NAMALWA (cell line): ENCODE measurements at regions not wholly inside any gene's neighbourhood (a gene's known extent, or its start where the extent isn't known, plus 50 kb on each side); places are given as distances from the start of the nearest gene placed in this dataset.

Experiments used
- DNase-seq: peaks from one replicate; pipeline ENCODE4 v3.0.0-alpha.2; 2015; ENCODE audit warnings: low spot score

DNA sequence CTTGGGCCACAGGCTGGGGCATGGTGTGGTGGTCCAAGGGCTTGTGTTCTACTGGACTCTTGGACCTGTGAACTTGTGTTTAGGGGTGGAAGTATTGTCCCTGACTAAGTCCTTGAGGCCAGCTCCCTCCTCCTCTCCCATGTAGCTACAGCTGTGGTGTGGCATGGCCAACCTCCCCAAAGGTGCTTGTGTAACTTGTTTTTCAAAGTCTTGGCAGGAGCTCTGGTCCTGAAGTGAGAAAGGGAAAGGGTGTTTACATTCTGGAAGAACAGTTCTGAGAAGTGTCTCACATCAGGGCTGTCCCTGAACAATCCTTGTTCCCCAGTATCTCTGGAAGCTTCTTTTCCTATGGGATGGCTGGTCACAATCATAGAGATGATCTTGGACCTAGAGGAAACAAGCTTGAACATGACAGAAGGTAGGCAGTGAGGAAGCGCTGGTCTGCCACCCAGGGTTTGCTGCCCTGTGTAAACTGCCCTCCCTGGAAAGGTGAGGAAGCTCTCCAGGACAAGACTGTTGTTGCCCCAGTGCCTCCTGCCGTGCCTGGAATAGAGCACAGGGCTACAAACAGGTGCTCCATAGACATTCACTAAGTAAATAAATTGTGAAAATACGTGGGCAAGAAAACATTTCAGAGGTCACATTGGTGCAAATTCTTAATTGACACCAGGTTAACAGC, 64.6 kb upstream of the KLF9 start:
- no peak for DNase-seq

- no peak for DNase-seq
These were observed 63.5 kb upstream of the KLF9 start for GRCh38 chr9:70477907-70478480.

DNA sequence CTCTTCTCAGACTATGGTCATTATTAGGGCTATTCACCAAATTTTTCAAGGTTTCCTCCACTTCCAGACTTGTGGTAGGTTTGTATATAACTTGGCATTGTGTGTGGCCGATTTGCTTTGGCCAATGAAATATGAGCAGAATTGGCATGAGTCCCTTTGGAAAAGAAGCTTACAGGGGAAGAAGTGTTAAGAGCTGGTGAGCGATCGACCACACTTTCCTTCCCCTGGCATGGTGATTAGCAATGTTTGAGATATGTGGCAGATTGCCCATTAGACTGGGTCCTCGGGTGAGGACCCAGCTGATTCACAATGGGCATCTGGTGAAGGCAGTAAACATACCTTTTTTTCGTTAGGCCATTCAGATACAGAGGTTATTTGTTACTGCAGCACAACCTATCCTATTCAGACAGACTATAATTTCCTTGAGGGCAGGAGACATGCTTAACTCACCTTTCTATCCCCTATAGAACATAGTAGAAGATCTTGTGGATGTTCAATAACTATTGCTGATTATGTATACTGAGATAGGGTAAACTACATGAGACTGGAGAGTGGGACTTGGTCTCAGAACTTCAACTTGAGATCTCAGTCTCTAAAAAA, 62.8 kb upstream of the KLF9 start:
- no peak for DNase-seq

DNA sequence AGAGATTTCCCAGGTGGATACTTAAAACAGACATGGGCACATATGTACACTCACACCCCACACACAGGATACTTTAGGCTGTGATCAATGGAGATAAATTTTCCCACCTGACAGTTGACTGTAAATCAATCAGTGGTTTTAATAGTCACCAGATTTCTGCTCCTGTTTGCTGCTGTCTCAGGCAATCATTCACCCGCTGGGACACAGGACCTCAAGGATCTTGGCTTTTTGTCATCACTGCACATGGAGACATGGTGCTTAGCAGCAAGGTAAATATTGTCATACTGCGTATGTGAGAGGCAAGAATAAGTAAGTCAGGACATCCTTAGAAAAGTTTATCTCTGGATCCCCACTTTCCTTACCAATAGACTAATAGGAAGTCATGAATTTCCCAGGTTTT, 60.8 kb upstream of the KLF9 start:
- no peak for DNase-seq

- no peak for DNase-seq
These were observed 60.0 kb upstream of the KLF9 start for GRCh38 chr9:70474413-70474812.

DNA sequence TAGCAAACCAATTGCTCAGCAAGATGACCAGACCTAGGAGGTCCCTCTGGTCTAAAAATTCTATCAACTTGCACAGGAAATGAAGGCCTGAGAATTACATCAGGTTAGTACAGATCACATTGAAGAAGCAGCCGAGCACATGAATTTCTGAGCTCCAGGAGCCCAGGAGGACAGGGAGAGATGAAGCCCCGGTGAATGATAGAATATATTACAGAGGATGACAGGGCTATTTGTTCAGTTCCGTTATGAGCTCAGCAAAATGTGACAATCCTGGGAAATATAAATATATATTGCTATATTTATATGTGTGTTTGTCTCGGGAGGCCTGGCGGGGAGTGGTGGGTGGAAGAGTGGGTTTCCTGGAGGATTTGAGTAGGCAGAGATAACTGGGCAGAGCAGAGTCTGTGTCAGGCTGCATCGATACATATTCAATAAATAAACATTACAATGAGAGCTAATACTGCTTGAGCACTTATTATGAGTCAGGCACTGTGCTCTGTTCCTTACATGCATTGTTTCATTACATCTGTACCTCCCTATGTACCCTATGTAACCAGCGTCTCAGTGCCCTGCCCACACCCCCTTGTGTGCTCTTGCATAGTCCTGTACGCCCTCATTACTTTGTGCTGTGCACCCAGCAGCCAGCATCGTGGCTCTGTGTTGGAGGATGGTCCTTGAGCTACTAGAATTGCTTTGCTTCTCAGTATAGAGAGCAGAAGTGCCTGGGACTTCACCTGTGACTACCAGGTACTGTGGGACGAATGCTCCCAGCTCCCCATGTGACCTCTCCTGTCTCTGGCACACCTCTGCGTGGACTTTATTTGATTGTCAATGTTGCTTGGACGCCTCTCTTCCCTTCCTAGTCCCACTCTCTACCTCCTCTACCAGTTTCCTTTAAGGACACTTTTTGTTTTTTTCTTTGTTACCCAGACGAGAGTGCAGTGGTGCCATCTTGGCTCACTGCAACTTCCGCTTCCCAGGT, 58.1 kb upstream of the KLF9 start:
- DNase-seq = no peak

DNA sequence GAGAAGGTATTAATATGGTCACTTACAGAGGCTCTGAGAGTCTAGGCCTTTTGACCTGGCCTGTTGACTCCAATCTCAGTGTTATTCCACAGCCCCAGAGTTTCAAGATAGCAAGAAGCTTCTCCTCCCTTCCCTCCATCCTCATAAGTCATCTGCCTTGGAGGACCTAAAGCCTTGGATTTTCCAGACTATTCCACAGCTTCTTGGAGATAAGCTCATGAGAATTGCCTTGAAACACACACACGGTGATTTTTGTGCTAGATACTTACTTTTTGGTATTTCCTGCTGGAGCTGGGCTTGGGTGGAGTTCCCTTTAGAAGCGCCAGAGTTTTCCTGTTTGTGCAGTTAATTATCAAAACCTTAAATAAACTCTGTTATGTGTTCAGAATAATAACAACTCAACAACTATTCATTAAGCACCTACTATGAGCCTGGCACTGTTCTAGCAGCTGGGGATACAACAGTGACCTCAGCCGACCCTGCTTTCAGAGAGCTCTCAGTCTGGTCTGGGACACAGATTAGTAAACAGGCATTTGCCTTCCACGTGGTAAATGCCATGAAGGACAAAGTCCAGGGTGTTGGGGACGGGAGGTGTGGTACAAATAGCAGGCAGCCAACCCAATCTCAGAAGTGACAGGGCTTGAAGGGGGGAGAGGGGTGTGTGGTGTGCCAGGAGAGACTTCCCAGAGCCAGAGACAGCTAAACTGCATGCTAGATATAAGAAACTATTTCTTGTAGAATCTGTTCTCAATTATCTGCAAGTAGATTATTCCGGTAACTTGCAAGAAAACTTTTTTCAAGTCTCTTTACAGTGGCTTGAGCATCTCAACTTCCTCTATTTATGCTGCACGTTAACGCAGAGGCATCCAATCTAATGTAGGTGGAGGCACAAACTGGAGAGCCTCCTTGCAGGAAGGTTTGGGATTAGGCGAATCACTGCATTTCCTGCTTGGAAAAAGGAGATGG, 55.9 kb upstream of the KLF9 start:
- DNase-seq = no peak

- DNase-seq = no peak
These were observed 53.8 kb upstream of the KLF9 start for GRCh38 chr9:70468291-70468690.

- no peak for DNase-seq
These were observed 52.6 kb upstream of the KLF9 start for GRCh38 chr9:70466976-70467561.

DNA sequence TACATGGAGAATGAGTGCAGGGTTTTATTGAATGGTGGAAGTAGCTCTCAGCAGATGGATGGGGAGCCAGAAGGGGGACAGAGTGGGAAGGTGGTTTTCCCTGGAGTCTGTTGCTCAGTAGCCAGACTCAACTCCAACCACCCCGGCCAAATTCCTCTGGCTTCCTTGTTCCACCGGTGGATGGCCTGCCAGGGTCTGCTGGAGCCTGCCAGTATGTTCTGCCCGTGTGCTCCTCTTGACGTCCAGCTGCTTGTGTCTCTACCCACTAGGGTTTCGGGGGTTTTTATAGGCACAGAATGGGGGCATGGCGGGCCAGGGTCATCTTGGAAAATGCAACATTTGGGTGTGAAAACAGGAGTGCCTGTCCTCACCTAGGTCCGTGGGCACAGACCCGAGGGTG, 51.4 kb upstream of the KLF9 start:
- DNase-seq = no peak

DNA sequence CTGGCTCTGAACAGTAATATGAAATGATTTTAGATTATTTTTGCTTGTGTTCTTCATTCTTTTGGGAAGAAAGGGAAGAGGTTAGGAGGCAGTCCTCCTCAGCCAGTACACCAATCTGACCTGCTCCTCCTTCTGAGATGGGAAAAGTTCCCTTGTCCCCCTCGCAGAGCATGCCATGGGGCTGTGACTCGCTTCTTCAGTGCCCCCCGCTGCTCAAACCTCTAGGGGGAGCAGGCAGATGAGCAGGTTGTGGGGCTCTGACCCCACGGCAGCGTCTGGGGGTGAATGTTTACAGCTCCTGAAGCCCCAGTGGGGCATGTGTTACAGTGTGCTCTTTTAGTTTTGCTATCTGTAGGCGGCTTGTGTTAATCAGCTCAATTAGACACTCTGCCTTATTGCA, 50.9 kb upstream of the KLF9 start:
- DNase-seq = peak; percentile 5
